Endothelial cell of umbilical vein (primary cell): ENCODE measurements at regions not wholly inside any gene's neighbourhood (a gene's known extent, or its start where the extent isn't known, plus 50 kb on each side); places are given as distances from the start of the nearest gene placed in this dataset.

Source experiments
- BruUV-seq: library from RNA; stranded (reverse); fragments of 400-500 nt; replicated peaks from 2 replicates; lab custom pipeline; 2021; lab: Mats Ljungman, UMichigan
- CTCF ChIA-PET: fragments of 300-600, 350-600 bp; sonication (Branson Sonifier 250); formaldehyde crosslinking; loops from one replicate; lab custom pipeline; 2021; ENCODE audit warnings: antibody characterized with exemption, inconsistent platforms; lab: Charles Lee
- POLR2A ChIA-PET: fragments of 300-600, 350-600 bp; sonication (Branson Sonifier 250); formaldehyde crosslinking; loops from one replicate; lab custom pipeline; 2021; ENCODE audit warnings: antibody characterized with exemption, inconsistent platforms; lab: Charles Lee
- DNase-seq: peaks from one replicate; pipeline ENCODE4 v3.0.0-alpha.2; 2011; ENCODE audit warnings: low read depth, low spot score
- FAIRE-seq: peaks from 2 replicates; lab custom pipeline; 2011; peaks lifted over from hg19 to GRCh38; lab: Jason Lieb, UNC
- H2AFZ ChIP-seq: 2 replicates; pipeline ENCODE4 v1.6.0; 2012; ENCODE audit warnings: low read depth, low read length, control low read depth, inconsistent platforms
- H3K27ac ChIP-seq: 2 replicates; pipeline ENCODE4 v1.5.1; 2011; ENCODE audit warnings: low read depth, mild to moderate bottlenecking, control low read depth, low read length, moderate library complexity; ENCODE audit not compliant: insufficient read depth
- H3K27me3 ChIP-seq, 2 experiments: 2 replicates each; pipeline versions ENCODE4 v1.6.0 to v1.6.1; 2011; ENCODE audit warnings: low read length in 2 of 2, mixed read lengths in 1 of 2; ENCODE audit not compliant: control insufficient read depth in 2 of 2, insufficient read depth in 2 of 2
- H3K36me3 ChIP-seq, 2 experiments: 2 replicates in 1 of 2; 3 replicates in 1 of 2; pipeline ENCODE4 v1.5.1; 2011; ENCODE audit warnings: low read length in 2 of 2, mild to moderate bottlenecking in 1 of 2, moderate library complexity in 1 of 2; ENCODE audit not compliant: control insufficient read depth in 2 of 2, insufficient read depth in 2 of 2; ENCODE audit errors: extremely low read depth in 1 of 2
- H3K4me1 ChIP-seq: 3 replicates; pipeline ENCODE4 v1.5.1; 2011; ENCODE audit warnings: mild to moderate bottlenecking, low read length; ENCODE audit not compliant: control insufficient read depth, insufficient read depth; ENCODE audit errors: extremely low read depth
- H3K4me2 ChIP-seq: 2 replicates; pipeline ENCODE4 v1.6.1; 2011; ENCODE audit warnings: low read length, control low read depth, mixed read lengths; ENCODE audit not compliant: insufficient read depth
- H3K4me3 ChIP-seq, 3 experiments: fragments of 200-600 bp in 1 of 3; sonication (generic), shearing (Covaris generic) in 1 of 3; replicated peaks in 1 of 3; 2 replicates each; pipeline ENCODE4 v1.5.1; 2011 to 2016; ENCODE audit warnings: control low read depth in 3 of 3, low read length in 3 of 3, mild to moderate bottlenecking in 2 of 3, inconsistent platforms in 1 of 3, low read depth in 1 of 3, moderate library complexity in 1 of 3; ENCODE audit not compliant: insufficient read depth in 1 of 3
- H3K79me2 ChIP-seq: 2 replicates; pipeline ENCODE4 v1.6.0; 2012; ENCODE audit warnings: low read length, inconsistent platforms; ENCODE audit not compliant: control insufficient read depth, insufficient read depth
- H3K9ac ChIP-seq: replicated peaks from 2 replicates; pipeline ENCODE3; 2011; ENCODE audit warnings: low read length, control low read depth; ENCODE audit not compliant: insufficient read depth; ENCODE audit errors: extremely low read depth
- H3K9me1 ChIP-seq: replicated peaks from 3 replicates; pipeline ENCODE4 v1.6.0; 2011; ENCODE audit warnings: mild to moderate bottlenecking, low read length; ENCODE audit not compliant: control insufficient read depth, insufficient read depth; ENCODE audit errors: extremely low read depth
- H3K9me3 ChIP-seq: replicated peaks from 2 replicates; pipeline ENCODE4 v1.5.1; 2012; ENCODE audit warnings: low read length, inconsistent platforms; ENCODE audit not compliant: control insufficient read depth, insufficient read depth
- H4K20me1 ChIP-seq: replicated peaks from 2 replicates; pipeline ENCODE3; 2011; ENCODE audit warnings: mild to moderate bottlenecking, low read length; ENCODE audit not compliant: control insufficient read depth, insufficient read depth; ENCODE audit errors: extremely low read depth
- EZH2 ChIP-seq: IDR thresholded peaks from 2 replicates; pipeline ENCODE4 v1.6.1; 2012; ENCODE audit warnings: borderline replicate concordance, low read depth, mild to moderate bottlenecking, moderate library complexity, low read length, inconsistent platforms; ENCODE audit not compliant: severe bottlenecking
- JUN ChIP-seq: IDR thresholded peaks from 2 replicates; pipeline ENCODE4 v1.6.1; 2011; ENCODE audit warnings: borderline replicate concordance, low read depth; ENCODE audit not compliant: insufficient read length, insufficient read depth
- POLR2A ChIP-seq: IDR thresholded peaks from 2 replicates; pipeline ENCODE4 v1.6.1; 2012; ENCODE audit warnings: low read depth, mild to moderate bottlenecking, control low read depth, low read length
- dilution Hi-C: fragments of 300-500 bp; cut with MboI; formaldehyde crosslinking; loops from one replicate; pipeline ENCODE4 v1.15.0; 2019; ENCODE audit warnings: low sequenced_read_pairs; ENCODE audit not compliant: extremely low pct_ligation_motif_present
- intact Hi-C: fragments of 100-400 bp; cut with micrococcal nuclease; formaldehyde crosslinking; loops from one replicate; pipeline ENCODE4 v1.10.0; 2022
- TF ChIP-seq, protein P1 (sequence below), 2 donors: IDR thresholded peaks; 1 replicate in 1 of 2; 2 replicates in 1 of 2; pipeline ENCODE4 v1.5.1; 2011; ENCODE audit warnings: low read length in 2 of 2, mild to moderate bottlenecking in 2 of 2, moderate library complexity in 2 of 2, control low read depth in 1 of 2, inconsistent platforms in 1 of 2, low read depth in 1 of 2; ENCODE audit not compliant: insufficient read depth in 1 of 2; ENCODE audit errors: extremely low read depth in 1 of 2
- TF ChIP-seq, protein P2 (sequence below): IDR thresholded peaks from 2 replicates; pipeline ENCODE4 v1.6.1; 2011; ENCODE audit not compliant: insufficient read depth, insufficient read length

DNA sequence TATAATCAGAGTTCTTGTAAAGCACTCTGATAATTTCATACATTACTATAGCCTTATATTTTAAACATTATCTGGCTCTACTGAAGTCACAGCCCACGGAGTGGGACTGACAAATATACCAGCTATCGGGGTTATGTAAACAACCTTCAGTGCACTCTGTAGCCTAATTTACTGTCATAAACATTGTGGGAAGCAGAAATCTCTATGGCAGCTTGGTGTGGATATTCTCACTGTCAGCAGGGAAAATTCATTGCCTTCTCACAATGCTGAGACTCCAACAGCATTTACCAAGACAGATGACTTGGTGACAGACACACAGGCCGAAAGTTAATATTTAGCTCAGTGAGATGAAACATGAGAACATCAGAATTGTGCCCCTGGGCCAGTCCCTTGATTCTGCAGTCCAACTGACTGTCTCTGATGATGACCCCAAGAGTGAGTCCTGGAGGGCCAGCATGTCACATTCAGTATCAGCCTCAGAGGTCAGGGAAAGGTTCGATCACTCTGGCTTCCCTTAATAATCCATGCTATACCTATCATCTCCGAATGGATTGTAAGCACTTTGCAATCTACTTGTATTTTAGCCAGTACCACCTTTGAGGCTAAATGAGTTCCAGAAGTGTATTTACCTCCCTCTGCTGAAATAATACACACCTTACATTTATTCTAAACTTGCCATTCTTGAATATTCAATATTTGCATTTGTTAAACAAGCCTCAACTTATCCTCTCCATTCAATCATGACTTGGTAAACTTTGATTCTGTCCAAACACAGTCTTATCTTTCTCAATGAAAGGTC is 146.2 kb upstream of the OSR1 start:
- Histone ChIP-seq H3K9me1 (no peaks in the 10 kb centered on the region), H3K4me2 (no peak overlapping the region), H3K36me3 (no peaks in the 10 kb centered on the region), H3K79me2 (no peaks in the 10 kb centered on the region), H2AFZ (no peak overlapping the region), H3K27me3 (no peaks in the 10 kb centered on the region), H3K9ac (no peak overlapping the region), H3K27ac (no peak overlapping the region), H4K20me1 (no peaks in the 10 kb centered on the region), H3K4me1 (no peaks in the 10 kb centered on the region), H3K4me3 (no peak overlapping the region), H3K9me3 (no peaks in the 10 kb centered on the region)
- no peak for DNase-seq
- no TSS peak for BruUV-seq
- FAIRE-seq = no peak
- ChIA-PET POLR2A (no interaction called here), CTCF (interaction anchor here (1.1 kb wide), 1 partner anchor 9 kb away, joined by 3 read pairs; no protein-coding TSS in a partner anchor)
- intact Hi-C loops = loop anchor here (10.0 kb wide), 1 partner anchor 100 kb away; no protein-coding TSS in a partner anchor
- dilution Hi-C loops = no loop called here
- TF ChIP-seq, protein P1, sequence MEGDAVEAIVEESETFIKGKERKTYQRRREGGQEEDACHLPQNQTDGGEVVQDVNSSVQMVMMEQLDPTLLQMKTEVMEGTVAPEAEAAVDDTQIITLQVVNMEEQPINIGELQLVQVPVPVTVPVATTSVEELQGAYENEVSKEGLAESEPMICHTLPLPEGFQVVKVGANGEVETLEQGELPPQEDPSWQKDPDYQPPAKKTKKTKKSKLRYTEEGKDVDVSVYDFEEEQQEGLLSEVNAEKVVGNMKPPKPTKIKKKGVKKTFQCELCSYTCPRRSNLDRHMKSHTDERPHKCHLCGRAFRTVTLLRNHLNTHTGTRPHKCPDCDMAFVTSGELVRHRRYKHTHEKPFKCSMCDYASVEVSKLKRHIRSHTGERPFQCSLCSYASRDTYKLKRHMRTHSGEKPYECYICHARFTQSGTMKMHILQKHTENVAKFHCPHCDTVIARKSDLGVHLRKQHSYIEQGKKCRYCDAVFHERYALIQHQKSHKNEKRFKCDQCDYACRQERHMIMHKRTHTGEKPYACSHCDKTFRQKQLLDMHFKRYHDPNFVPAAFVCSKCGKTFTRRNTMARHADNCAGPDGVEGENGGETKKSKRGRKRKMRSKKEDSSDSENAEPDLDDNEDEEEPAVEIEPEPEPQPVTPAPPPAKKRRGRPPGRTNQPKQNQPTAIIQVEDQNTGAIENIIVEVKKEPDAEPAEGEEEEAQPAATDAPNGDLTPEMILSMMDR (IDR thresholded peaks at IDR 0.05; ENCODE audit: extremely low read depth in 1 of 2, insufficient read depth in 1 of 2, low read depth in 1 of 2, low read length in 2 of 2) = no peak
- TF ChIP-seq, protein P2, sequence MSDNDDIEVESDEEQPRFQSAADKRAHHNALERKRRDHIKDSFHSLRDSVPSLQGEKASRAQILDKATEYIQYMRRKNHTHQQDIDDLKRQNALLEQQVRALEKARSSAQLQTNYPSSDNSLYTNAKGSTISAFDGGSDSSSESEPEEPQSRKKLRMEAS = no peak
- TF ChIP-seq JUN = no peak
- no peak for TF ChIP-seq POLR2A
- TF ChIP-seq EZH2 = no peak
